BJ (cell line): ENCODE measurements at regions not wholly inside any gene's neighbourhood (a gene's known extent, or its start where the extent isn't known, plus 50 kb on each side); places are given as distances from the start of the nearest gene placed in this dataset.

Experiments
- CTCF ChIA-PET: fragments of 350-600 bp; formaldehyde crosslinking; extraction: SDS; loops from one replicate; lab custom pipeline; 2021; ENCODE audit warnings: antibody characterized with exemption, inconsistent platforms; lab: Yijun Ruan, JAX
- POLR2A ChIA-PET: fragments of 300-600 bp; sonication (Branson Sonifier 250); formaldehyde crosslinking; extraction: SDS; loops from one replicate; lab custom pipeline; 2021; ENCODE audit warnings: antibody characterized with exemption; lab: Charles Lee
- DNase-seq: peaks from one replicate; pipeline ENCODE4 v3.0.0-alpha.2; 2011; ENCODE audit warnings: low read depth
- H3K27me3 ChIP-seq: 2 replicates; pipeline ENCODE4 v1.6.0; 2011; ENCODE audit warnings: low read length; ENCODE audit not compliant: control insufficient read depth, insufficient read depth
- H3K36me3 ChIP-seq: 2 replicates; pipeline ENCODE4 v1.5.1; 2011; ENCODE audit warnings: low read length; ENCODE audit not compliant: control insufficient read depth, insufficient read depth
- H3K4me3 ChIP-seq: 2 replicates; pipeline ENCODE4 v1.5.1; 2011; ENCODE audit warnings: low read depth, mild to moderate bottlenecking, control low read depth, low read length
- CTCF ChIP-seq: IDR thresholded peaks from 2 replicates; pipeline ENCODE4 v1.5.1; 2011; ENCODE audit warnings: low read depth, mild to moderate bottlenecking, control low read depth, inconsistent platforms, low read length, moderate library complexity; ENCODE audit not compliant: insufficient read depth

GRCh38 chr1:68696221-68696620 is 199.3 kb upstream of the DEPDC1 start:
- no peak for DNase-seq
- TF ChIP-seq CTCF, result no peak
- Histone ChIP-seq H3K36me3 (no peaks in the 10 kb centered on the region), H3K4me3 (no peak overlapping the region), H3K27me3 (no peaks in the 10 kb centered on the region)
- ChIA-PET CTCF (interaction anchor here (0.6 kb wide), 1 partner anchor 134 kb away, joined by 4 read pairs; no protein-coding TSS in a partner anchor), POLR2A (no interaction called here)

GRCh38 chr1:68703921-68704354 is 207.1 kb upstream of the DEPDC1 start:
- POLR2A ChIA-PET, result interaction anchor here (0.6 kb wide), 1 partner anchor 18 kb away, joined by 3 read pairs; no protein-coding TSS in a partner anchor

GRCh38 chr1:68704800-68705443 is 208.0 kb upstream of the DEPDC1 start:
- DNase-seq, result no peak
- TF ChIP-seq CTCF, result no peak
- POLR2A ChIA-PET, result no interaction called here
- Histone ChIP-seq H3K27me3 (no peaks in the 10 kb centered on the region), H3K36me3 (no peaks in the 10 kb centered on the region), H3K4me3 (no peak overlapping the region)
- CTCF ChIA-PET, result no interaction called here

More at GRCh38 chr1:68703921-68704354, 207.1 kb upstream of the DEPDC1 start:
- Histone ChIP-seq H3K36me3 (no peaks in the 10 kb centered on the region), H3K27me3 (no peaks in the 10 kb centered on the region), H3K4me3 (no peak overlapping the region)
- CTCF ChIA-PET, result no interaction called here
- no peak for DNase-seq
- TF ChIP-seq CTCF, result no peak

- DNase-seq, result no peak
- ChIA-PET POLR2A (no interaction called here), CTCF (no interaction called here)
- TF ChIP-seq CTCF, result no peak
- Histone ChIP-seq H3K4me3 (no peak overlapping the region), H3K27me3 (no peaks in the 10 kb centered on the region), H3K36me3 (no peaks in the 10 kb centered on the region)
Measured at GRCh38 chr1:68705466-68705865, 208.6 kb upstream of the DEPDC1 start.

- CTCF ChIA-PET, result no interaction called here
- no peaks in the 10 kb centered on the region for H3K36me3 ChIP-seq
- no peaks in the 10 kb centered on the region for H3K27me3 ChIP-seq
- no peak for DNase-seq
- no peak overlapping the region for H3K4me3 ChIP-seq
- POLR2A ChIA-PET, result no interaction called here
- no peak for TF ChIP-seq CTCF
Measured at GRCh38 chr1:68706639-68707317, 209.9 kb upstream of the DEPDC1 start.
